H1 (cell line): ENCODE measurements at regions not wholly inside any gene's neighbourhood (a gene's known extent, or its start where the extent isn't known, plus 50 kb on each side); places are given as distances from the start of the nearest gene placed in this dataset.

Experiments used
- CTCF ChIP-seq, 3 experiments: IDR thresholded peaks; 1 replicate in 2 of 3; 2 replicates in 1 of 3; pipeline versions ENCODE4 v1.5.1 to v1.6.1; 2011; ENCODE audit warnings: low read length in 3 of 3, mild to moderate bottlenecking in 3 of 3, inconsistent platforms in 2 of 3, low read depth in 1 of 3, moderate library complexity in 1 of 3; ENCODE audit not compliant: insufficient read depth in 1 of 3; ENCODE audit errors: control extremely low read depth in 1 of 3
- POLR2A ChIP-seq, 2 experiments: IDR thresholded peaks; 1 replicate in 1 of 2; 2 replicates in 1 of 2; pipeline ENCODE4 v1.6.1; 2011; ENCODE audit warnings: low read depth in 2 of 2, low read length in 2 of 2, mild to moderate bottlenecking in 2 of 2; ENCODE audit errors: control extremely low read depth in 1 of 2

- TF ChIP-seq CTCF (IDR thresholded peaks at IDR 0.05; ENCODE audit: control extremely low read depth in 1 of 3, insufficient read depth in 1 of 3, low read depth in 1 of 3, low read length in 3 of 3): no peak
- no peak for TF ChIP-seq POLR2A (IDR thresholded peaks at IDR 0.05; ENCODE audit: control extremely low read depth in 1 of 2, low read depth in 2 of 2, low read length in 2 of 2)
Measured at GRCh38 chr9:82454509-82455190, 466.1 kb downstream of the SPATA31D1 start.
